Left colon (tissue), 2 donors: ENCODE measurements at regions not wholly inside any gene's neighbourhood (a gene's known extent, or its start where the extent isn't known, plus 50 kb on each side); places are given as distances from the start of the nearest gene placed in this dataset.
A peak's percentile ranks its signal among the peaks of the same experiment; 100 is the strongest.

Experiments used
- ATAC-seq: fragments of 200-7000 bp; cut with Tn5 transposase; one replicate; pipeline ENCODE4 v1.9.1; 2020; ENCODE audit warnings: mild to moderate bottlenecking, moderate library complexity
- DNase-seq, 2 donors: peaks; one replicate each; pipeline ENCODE4 v3.0.0-alpha.2; 2020
- intact Hi-C, 2 donors: fragments of 100-400 bp; cut with DNase I in 1 of 2; cut with micrococcal nuclease in 1 of 2; formaldehyde crosslinking; loops; one replicate each; pipeline versions ENCODE4 v1.11.2 to v1.14.0; 2022; cut with DNase I, micrococcal nuclease
- donor health status: DM: no; HTN: no; CAD: no.
- donor health status: DM: yes; HTN: yes; CAD: no.

- DNase-seq (no peak), ATAC-seq (no peak)
- intact Hi-C loops = no loop called here
Observed at GRCh38 chrX:13518126-13518525, 51.3 kb upstream of the EGFL6 start.

DNA sequence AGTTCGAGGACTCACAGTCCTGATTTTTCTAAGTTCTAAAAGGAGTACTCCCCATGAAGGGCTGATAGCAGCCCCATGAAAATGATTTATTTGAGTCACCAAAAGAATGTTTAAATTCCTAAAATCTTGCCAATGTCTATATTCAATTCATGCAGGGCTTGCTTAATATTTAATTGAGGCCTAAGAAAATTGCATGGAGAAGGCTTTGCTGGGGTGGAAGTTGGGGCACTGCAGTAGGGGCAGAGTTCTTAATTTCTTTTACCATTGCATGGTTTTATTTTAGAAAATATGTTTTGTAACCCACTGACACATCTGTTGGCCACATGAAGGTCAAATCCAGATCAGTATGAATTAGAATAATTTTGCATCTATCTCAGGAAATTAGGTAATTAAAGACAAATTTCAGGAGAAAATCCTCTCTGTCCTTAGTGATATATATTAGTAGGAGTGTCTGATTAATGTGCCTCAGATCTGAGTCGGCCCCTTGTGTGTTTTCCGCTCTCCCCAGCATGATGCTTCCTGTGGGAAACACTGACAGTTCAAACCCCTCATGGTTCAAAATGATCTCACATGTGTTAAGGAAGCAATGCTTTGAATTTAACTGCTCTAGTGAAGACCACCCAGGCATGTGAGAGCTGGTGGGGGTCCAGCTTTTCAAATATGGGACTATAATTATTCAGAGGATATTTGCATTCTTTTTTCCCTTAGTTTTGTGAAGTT is 54.0 kb upstream of the EGFL6 start:
- DNase-seq (no peak), ATAC-seq (no peak)
- intact Hi-C loops = no loop called here

GRCh38 chrX:13511944-13512330 is 57.5 kb upstream of the EGFL6 start:
- no peak for DNase-seq
- intact Hi-C loops = no loop called here
- no peak for ATAC-seq

DNA sequence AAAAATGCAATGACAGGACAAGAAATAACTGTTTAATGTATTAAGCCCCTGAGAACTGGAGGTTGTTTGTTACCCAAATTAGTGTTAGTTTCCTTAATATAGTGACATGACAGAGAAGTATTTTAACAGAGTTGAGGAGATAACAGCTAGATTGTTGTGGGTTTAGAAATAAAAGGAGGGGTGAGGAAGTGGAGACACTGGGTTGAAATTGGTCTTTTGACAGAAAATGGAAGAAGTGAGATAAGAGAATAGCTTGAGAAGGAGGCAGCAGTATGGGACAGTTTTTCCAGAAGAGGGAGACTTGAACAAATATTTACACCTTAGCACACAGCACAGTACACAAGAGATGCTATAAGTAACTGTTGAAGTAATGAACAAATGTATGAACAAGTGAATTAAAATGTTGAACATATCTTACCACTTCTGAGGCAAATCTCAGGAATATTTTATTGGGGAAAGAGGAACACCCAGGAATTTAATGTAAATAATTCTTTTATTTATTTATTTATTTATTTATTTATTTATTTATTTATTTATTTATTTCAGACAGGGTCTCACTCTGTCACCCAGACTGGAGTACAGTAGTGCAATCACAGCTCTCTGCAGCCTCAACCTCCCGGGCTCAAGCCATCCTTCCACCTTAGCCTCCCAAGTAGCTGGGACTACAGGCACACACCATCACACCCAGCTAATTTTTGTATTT is 58.0 kb upstream of the EGFL6 start:
- DNase-seq = no peak
- intact Hi-C loops = no loop called here
- ATAC-seq = no peak

GRCh38 chrX:13507893-13508292 is 61.5 kb upstream of the EGFL6 start:
- intact Hi-C loops = loop anchor here in 1 of 2 donors (2.0 to 10.0 kb wide), 3 partner anchors 144 to 525 kb away; partner anchors contain the start of gene TCEANC
- ATAC-seq (no peak), DNase-seq (no peak)

DNA sequence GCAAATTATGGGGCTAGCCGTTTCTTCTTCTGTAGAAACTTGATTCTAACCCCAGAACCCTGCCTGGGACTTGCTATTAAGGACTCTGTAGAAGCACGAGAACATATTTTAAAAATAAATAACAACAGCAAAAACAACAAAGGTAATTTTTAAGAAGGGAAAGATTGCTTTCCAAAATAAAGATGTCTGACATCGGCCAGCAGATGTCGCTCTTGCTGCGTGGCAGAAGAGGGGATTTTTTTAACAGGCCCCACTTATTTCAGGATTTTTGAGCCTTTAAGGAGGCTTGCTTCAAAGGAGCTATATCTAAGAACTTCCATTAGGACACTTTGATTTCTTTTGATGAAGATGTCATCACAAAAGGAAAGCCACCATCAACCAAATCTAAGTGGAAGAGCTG is 62.8 kb upstream of the EGFL6 start:
- intact Hi-C loops = loop anchor here in 1 of 2 donors (2.0 to 10.0 kb wide), 3 partner anchors 146 to 526 kb away; partner anchors contain the start of gene TCEANC
- DNase-seq (peak in 1 of 2 donors; percentile 61), ATAC-seq (no peak)

- intact Hi-C loops = loop anchor here in 1 of 2 donors (10.0 kb wide), 1 partner anchor 252 kb away; no protein-coding TSS in a partner anchor
- DNase-seq = no peak
- no peak for ATAC-seq
Observed at GRCh38 chrX:13502590-13502989, 66.8 kb upstream of the EGFL6 start.

- ATAC-seq (no peak), DNase-seq (no peak)
- intact Hi-C loops = loop anchor here in 1 of 2 donors (10.0 kb wide), 1 partner anchor 255 kb away; no protein-coding TSS in a partner anchor
Observed at GRCh38 chrX:13499736-13500135, 69.7 kb upstream of the EGFL6 start.

DNA sequence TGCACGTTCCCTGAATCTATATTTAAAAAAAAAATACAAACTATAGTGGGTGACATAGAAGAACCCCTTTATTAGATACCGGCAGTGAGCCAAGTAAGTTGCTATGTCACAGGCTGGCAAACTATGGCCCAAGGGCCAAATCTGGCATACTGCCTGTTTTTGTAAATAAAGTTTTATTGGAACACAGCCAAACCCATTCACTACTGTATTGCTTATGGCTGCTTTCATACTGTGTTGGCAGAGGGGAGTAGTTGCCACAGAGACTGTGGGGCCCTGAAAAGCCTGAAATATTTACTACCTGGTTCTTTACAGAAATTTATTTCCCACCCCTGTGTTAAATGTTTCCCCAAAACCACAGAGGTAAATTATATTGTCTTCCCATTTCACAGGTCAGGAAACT is 71.2 kb upstream of the EGFL6 start:
- DNase-seq (no peak), ATAC-seq (no peak)
- intact Hi-C loops = no loop called here

DNA sequence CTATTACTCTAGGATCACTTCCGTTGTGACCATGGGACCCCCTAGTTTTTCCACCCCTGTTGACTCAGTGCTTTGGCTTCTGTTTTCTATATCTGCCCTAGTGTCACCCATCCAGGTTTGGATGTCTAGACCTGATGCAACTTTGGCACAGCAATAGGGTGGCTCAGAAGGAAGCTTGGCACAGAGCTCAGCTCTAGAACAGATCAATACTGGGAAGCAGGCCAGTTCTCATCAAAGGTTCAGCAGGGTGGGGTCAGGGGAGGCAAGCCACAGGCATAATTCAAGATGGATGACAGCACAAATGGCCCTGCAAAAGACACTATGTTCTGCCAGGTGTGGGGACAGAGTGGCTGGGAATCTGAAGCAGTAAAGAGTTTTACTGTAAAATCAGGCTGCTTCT is 74.2 kb upstream of the EGFL6 start:
- ATAC-seq (peak; percentile 56), DNase-seq (no peak)
- intact Hi-C loops = no loop called here

- intact Hi-C loops = no loop called here
- ATAC-seq = no peak
- DNase-seq = no peak
Observed at GRCh38 chrX:13494562-13494961, 74.8 kb upstream of the EGFL6 start.

DNA sequence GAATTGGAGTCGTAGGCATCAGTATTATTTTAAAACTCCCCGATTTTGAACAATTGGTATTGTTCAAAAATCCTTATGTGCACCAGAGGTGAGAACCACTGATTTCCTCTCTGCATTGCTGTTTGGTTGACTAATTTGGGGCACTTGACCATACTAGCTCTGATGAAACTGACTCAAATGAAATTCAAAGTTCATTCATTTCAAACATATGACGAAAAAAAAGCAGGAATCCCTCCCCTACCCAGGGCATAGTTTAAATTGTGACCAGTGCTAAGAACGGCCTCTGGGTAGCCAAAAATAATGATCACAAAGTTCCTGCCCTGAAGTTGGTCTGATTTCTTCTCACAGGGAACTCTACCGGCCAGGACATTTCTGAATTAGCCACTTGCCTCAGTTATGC is 75.7 kb upstream of the EGFL6 start:
- ATAC-seq (no peak), DNase-seq (no peak)
- intact Hi-C loops = no loop called here

- intact Hi-C loops = no loop called here
- peak; percentile 65 for ATAC-seq
Observed at GRCh38 chrX:13492286-13492685, 77.1 kb upstream of the EGFL6 start.

GRCh38 chrX:13491061-13491460 is 78.3 kb upstream of the EGFL6 start:
- no peak for DNase-seq
- intact Hi-C loops = no loop called here
- ATAC-seq = no peak

More at GRCh38 chrX:13492286-13492685, 77.1 kb upstream of the EGFL6 start:
- DNase-seq = no peak

- intact Hi-C loops = loop anchor here in 1 of 2 donors (5.0 to 10.0 kb wide), 2 partner anchors 515 to 542 kb away; partner anchors contain the start of gene TMSB4X
- peak in 1 of 2 donors; percentile 49 for DNase-seq
Observed at GRCh38 chrX:13489454-13489853, 79.9 kb upstream of the EGFL6 start.

GRCh38 chrX:13487731-13488505 is 81.5 kb upstream of the EGFL6 start:
- ATAC-seq (peak; percentile 61), DNase-seq (peak in 1 of 2 donors; percentile 49)
- intact Hi-C loops = loop anchor here in 1 of 2 donors (5.0 to 10.0 kb wide), 2 partner anchors 513 to 541 kb away; partner anchors contain the start of gene TMSB4X

More at GRCh38 chrX:13489454-13489853, 79.9 kb upstream of the EGFL6 start:
- peak; percentile 13 for ATAC-seq

DNA sequence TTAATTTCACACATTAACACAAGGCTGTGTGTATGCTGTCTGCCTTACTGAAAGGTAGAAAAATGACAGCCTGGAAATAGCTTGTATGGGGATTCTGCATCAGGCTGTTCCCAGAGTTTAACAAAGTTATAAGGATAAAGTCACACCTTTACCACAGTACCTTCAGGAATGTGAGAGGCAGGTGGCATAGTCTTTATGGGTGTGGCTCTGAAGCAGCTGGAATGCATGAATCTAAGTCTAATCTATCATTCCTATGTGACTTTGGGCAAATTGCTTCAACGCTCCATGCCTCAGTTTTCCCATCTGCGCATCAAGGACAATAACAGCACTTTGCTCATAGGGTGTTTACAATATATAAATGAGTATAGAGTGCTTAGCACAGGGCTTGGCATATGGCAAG is 84.2 kb upstream of the EGFL6 start:
- peak; percentile 68 for ATAC-seq
- DNase-seq = no peak
- intact Hi-C loops = loop anchor here in 1 of 2 donors (5.0 to 10.0 kb wide), 2 partner anchors 510 to 538 kb away; partner anchors contain the start of gene TMSB4X

DNA sequence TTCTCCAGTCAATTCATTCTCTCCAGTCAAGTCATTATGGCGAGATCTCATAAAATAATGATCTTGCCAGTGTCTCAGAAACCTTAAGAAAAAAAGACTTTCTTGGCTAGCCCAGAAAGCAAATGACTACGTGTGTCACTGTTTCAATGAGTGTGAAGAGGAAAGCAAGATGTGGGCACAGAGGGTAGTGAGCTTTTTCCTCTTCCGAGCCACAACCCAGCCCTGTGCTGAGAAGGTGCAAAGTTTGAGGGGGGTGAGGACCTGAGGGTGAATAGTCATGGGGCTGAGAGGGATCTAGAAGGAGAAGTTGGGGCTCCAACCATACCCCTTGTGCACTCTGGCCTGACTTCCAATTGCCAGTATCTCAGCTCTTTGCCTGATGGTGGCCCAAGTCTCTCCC is 85.6 kb upstream of the EGFL6 start:
- DNase-seq = no peak
- intact Hi-C loops = loop anchor here in 1 of 2 donors (10.0 kb wide), 1 partner anchor 509 kb away; the partner anchor contains the start of gene TMSB4X
- ATAC-seq = no peak
